Testis (tissue), 2 donors: ENCODE measurements at regions not wholly inside any gene's neighbourhood (a gene's known extent, or its start where the extent isn't known, plus 50 kb on each side); places are given as distances from the start of the nearest gene placed in this dataset.

ENCODE experiments used
- POLR2A ChIP-seq: fragments of 450-650 bp; IDR thresholded peaks from one replicate; pipeline ENCODE4 v1.6.1; 2017; ENCODE audit warnings: antibody characterized with exemption, mild to moderate bottlenecking, moderate library complexity
- TF ChIP-seq, protein P1 (sequence below), 3 experiments: fragments of 450-650 bp in 2 of 3; fragments of 200-600 bp in 1 of 3; sonication (generic) in 1 of 3; IDR thresholded peaks; one replicate each; pipeline ENCODE4 v1.5.1; 2016 to 2019; ENCODE audit warnings: antibody characterized with exemption in 3 of 3, mild to moderate bottlenecking in 2 of 3, moderate library complexity in 1 of 3

- TF ChIP-seq, protein P1, sequence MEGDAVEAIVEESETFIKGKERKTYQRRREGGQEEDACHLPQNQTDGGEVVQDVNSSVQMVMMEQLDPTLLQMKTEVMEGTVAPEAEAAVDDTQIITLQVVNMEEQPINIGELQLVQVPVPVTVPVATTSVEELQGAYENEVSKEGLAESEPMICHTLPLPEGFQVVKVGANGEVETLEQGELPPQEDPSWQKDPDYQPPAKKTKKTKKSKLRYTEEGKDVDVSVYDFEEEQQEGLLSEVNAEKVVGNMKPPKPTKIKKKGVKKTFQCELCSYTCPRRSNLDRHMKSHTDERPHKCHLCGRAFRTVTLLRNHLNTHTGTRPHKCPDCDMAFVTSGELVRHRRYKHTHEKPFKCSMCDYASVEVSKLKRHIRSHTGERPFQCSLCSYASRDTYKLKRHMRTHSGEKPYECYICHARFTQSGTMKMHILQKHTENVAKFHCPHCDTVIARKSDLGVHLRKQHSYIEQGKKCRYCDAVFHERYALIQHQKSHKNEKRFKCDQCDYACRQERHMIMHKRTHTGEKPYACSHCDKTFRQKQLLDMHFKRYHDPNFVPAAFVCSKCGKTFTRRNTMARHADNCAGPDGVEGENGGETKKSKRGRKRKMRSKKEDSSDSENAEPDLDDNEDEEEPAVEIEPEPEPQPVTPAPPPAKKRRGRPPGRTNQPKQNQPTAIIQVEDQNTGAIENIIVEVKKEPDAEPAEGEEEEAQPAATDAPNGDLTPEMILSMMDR (IDR thresholded peaks at IDR 0.05) = no peak
- no peak for TF ChIP-seq POLR2A
Measured at GRCh38 chr2:136232456-136233172, 114.7 kb upstream of the CXCR4 start.
